GM20431 (cell line): ENCODE measurements at regions not wholly inside any gene's neighbourhood (a gene's known extent, or its start where the extent isn't known, plus 50 kb on each side); places are given as distances from the start of the nearest gene placed in this dataset.

Experiments
- in situ Hi-C: fragments of 300-500 bp; cut with MseI, MboI; formaldehyde crosslinking; loops from one replicate; pipeline ENCODE4 v1.15.0; 2020; ENCODE audit warnings: low sequenced_read_pairs; ENCODE audit not compliant: unreplicated experiment

- in situ Hi-C loops = no loop called here
Measured at GRCh38 chr4:160981083-160981482, 1182.7 kb downstream of the FSTL5 start.

- in situ Hi-C loops = no loop called here
Measured at GRCh38 chr4:160983035-160983434, 1180.8 kb downstream of the FSTL5 start.

- in situ Hi-C loops = no loop called here
Measured at GRCh38 chr4:161002386-161002785, 1161.4 kb downstream of the FSTL5 start.

- in situ Hi-C loops = no loop called here
Measured at GRCh38 chr4:161003418-161004057, 1160.3 kb downstream of the FSTL5 start.

GRCh38 chr4:161005746-161006145 lies 1158.1 kb downstream of the FSTL5 start:
- in situ Hi-C loops = no loop called here

GRCh38 chr4:161008527-161008926 lies 1155.3 kb downstream of the FSTL5 start:
- in situ Hi-C loops = no loop called here

- in situ Hi-C loops = no loop called here
Measured at GRCh38 chr4:161010227-161010626, 1153.6 kb downstream of the FSTL5 start.
